Upper lobe of right lung (tissue), 1 donor: ENCODE measurements at regions not wholly inside any gene's neighbourhood (a gene's known extent, or its start where the extent isn't known, plus 50 kb on each side); places are given as distances from the start of the nearest gene placed in this dataset.

Experiments used
- ATAC-seq: fragments of 200-7000 bp; cut with Tn5 transposase; one replicate; pipeline ENCODE4 v1.9.1; 2020; ENCODE audit warnings: mild to moderate bottlenecking, moderate library complexity
- DNase-seq: peaks from one replicate; pipeline ENCODE4 v3.0.0-alpha.2; 2020
- H3K27ac ChIP-seq: fragments of 200-600 bp; one replicate; pipeline ENCODE4 v1.8.0; 2022
- H3K27me3 ChIP-seq: fragments of 200-600 bp; one replicate; pipeline ENCODE4 v1.8.0; 2022; ENCODE audit warnings: mild to moderate bottlenecking
- H3K36me3 ChIP-seq: fragments of 200-600 bp; one replicate; pipeline ENCODE4 v1.8.0; 2022
- H3K4me1 ChIP-seq: fragments of 200-600 bp; one replicate; pipeline ENCODE4 v1.8.0; 2022
- H3K4me3 ChIP-seq: fragments of 200-600 bp; one replicate; pipeline ENCODE4 v1.8.0; 2022; ENCODE audit warnings: mild to moderate bottlenecking
- H3K9me3 ChIP-seq: fragments of 200-600 bp; one replicate; pipeline ENCODE4 v1.8.0; 2022
- CTCF ChIP-seq: fragments of 200-600 bp; IDR thresholded peaks from one replicate; pipeline ENCODE4 v1.8.0; 2022; ENCODE audit warnings: antibody characterized with exemption
- intact Hi-C: fragments of 100-400 bp; cut with DNase I; formaldehyde crosslinking; loops from one replicate; pipeline ENCODE4 v1.11.0; 2022
- donor health status: DM: no; HTN: yes; CAD: no; lungs with severe emphysema.

GRCh38 chr7:115227473-115228235, 305.8 kb downstream of the MDFIC start:
- Histone ChIP-seq H3K27ac (no peak overlapping the region), H3K4me1 (no peaks in the 10 kb centered on the region), H3K36me3 (no peaks in the 10 kb centered on the region), H3K27me3 (no peaks in the 10 kb centered on the region), H3K9me3 (no peaks in the 10 kb centered on the region), H3K4me3 (no peak overlapping the region)
- intact Hi-C loops: no loop called here
- TF ChIP-seq CTCF: no peak
- no peak for DNase-seq
- ATAC-seq: no peak

GRCh38 chr7:115226410-115226809, 304.5 kb downstream of the MDFIC start:
- H3K4me1 ChIP-seq: no peaks in the 10 kb centered on the region
- DNase-seq (no peak), ATAC-seq (no peak)
- TF ChIP-seq CTCF: no peak
- intact Hi-C loops: no loop called here
- H3K4me3 ChIP-seq: no peak overlapping the region
- H3K9me3 ChIP-seq: no peaks in the 10 kb centered on the region
- no peak overlapping the region for H3K27ac ChIP-seq
- H3K36me3 ChIP-seq: no peaks in the 10 kb centered on the region
- no peaks in the 10 kb centered on the region for H3K27me3 ChIP-seq

GRCh38 chr7:115224922-115225321, 303.0 kb downstream of the MDFIC start:
- no peak overlapping the region for H3K27ac ChIP-seq
- H3K27me3 ChIP-seq: no peaks in the 10 kb centered on the region
- ATAC-seq (no peak), DNase-seq (no peak)
- intact Hi-C loops: no loop called here
- H3K9me3 ChIP-seq: no peaks in the 10 kb centered on the region
- no peak for TF ChIP-seq CTCF
- no peaks in the 10 kb centered on the region for H3K36me3 ChIP-seq
- H3K4me1 ChIP-seq: no peaks in the 10 kb centered on the region
- no peak overlapping the region for H3K4me3 ChIP-seq

- no peak for TF ChIP-seq CTCF
- no peak overlapping the region for H3K4me3 ChIP-seq
- ATAC-seq: no peak
- H3K9me3 ChIP-seq: no peaks in the 10 kb centered on the region
- DNase-seq: no peak
- no peak overlapping the region for H3K27ac ChIP-seq
- intact Hi-C loops: no loop called here
- no peaks in the 10 kb centered on the region for H3K4me1 ChIP-seq
- H3K27me3 ChIP-seq: no peaks in the 10 kb centered on the region
- H3K36me3 ChIP-seq: no peaks in the 10 kb centered on the region
These were observed 302.1 kb downstream of the MDFIC start for GRCh38 chr7:115223959-115224358.

GRCh38 chr7:115221456-115221855, 299.6 kb downstream of the MDFIC start:
- no peak overlapping the region for H3K27ac ChIP-seq
- ATAC-seq (no peak), DNase-seq (no peak)
- no peaks in the 10 kb centered on the region for H3K36me3 ChIP-seq
- H3K4me3 ChIP-seq: no peak overlapping the region
- H3K9me3 ChIP-seq: no peaks in the 10 kb centered on the region
- no peaks in the 10 kb centered on the region for H3K27me3 ChIP-seq
- TF ChIP-seq CTCF: no peak
- intact Hi-C loops: no loop called here
- no peaks in the 10 kb centered on the region for H3K4me1 ChIP-seq

GRCh38 chr7:115218076-115218475, 296.2 kb downstream of the MDFIC start:
- no peak for TF ChIP-seq CTCF
- Histone ChIP-seq H3K4me1 (no peaks in the 10 kb centered on the region), H3K36me3 (no peaks in the 10 kb centered on the region), H3K27me3 (no peaks in the 10 kb centered on the region), H3K4me3 (no peak overlapping the region), H3K9me3 (no peaks in the 10 kb centered on the region), H3K27ac (no peak overlapping the region)
- DNase-seq: no peak
- ATAC-seq: no peak
- intact Hi-C loops: no loop called here
